NCI-H2107 (cell line): ENCODE measurements at regions not wholly inside any gene's neighbourhood (a gene's known extent, or its start where the extent isn't known, plus 50 kb on each side); places are given as distances from the start of the nearest gene placed in this dataset.

ENCODE experiments used
- DNase-seq: peaks from one replicate; lab custom pipeline; 2025; lab: John Stamatoyannopoulos, UW

- DNase-seq, result no peak
Measured at GRCh38 chr3:124497487-124497886, 232.8 kb upstream of the UMPS start.

GRCh38 chr3:124498891-124499290 is 231.4 kb upstream of the UMPS start:
- no peak for DNase-seq

- DNase-seq, result no peak
Measured at GRCh38 chr3:124504332-124505059, 225.8 kb upstream of the UMPS start.

- no peak for DNase-seq
Measured at GRCh38 chr3:124509884-124510283, 220.4 kb upstream of the UMPS start.

GRCh38 chr3:124510290-124510689 is 220.0 kb upstream of the UMPS start:
- no peak for DNase-seq

- no peak for DNase-seq
Measured at GRCh38 chr3:124512881-124513609, 217.2 kb upstream of the UMPS start.

- no peak for DNase-seq
Measured at GRCh38 chr3:124513610-124513997, 216.6 kb upstream of the UMPS start.

- no peak for DNase-seq
Measured at GRCh38 chr3:124514683-124515082, 215.6 kb upstream of the UMPS start.

- DNase-seq, result no peak
Measured at GRCh38 chr3:124516333-124516732, 213.9 kb upstream of the UMPS start.

GRCh38 chr3:124517306-124517705 is 212.9 kb upstream of the UMPS start:
- no peak for DNase-seq

- DNase-seq, result no peak
Measured at GRCh38 chr3:124518350-124518749, 211.9 kb upstream of the UMPS start.

- no peak for DNase-seq
Measured at GRCh38 chr3:124519591-124520194, 210.6 kb upstream of the UMPS start.

- DNase-seq, result peak; percentile 86
Measured at GRCh38 chr3:124520970-124521369, 209.3 kb upstream of the UMPS start.

- no peak for DNase-seq
Measured at GRCh38 chr3:124522082-124522625, 208.1 kb upstream of the UMPS start.

GRCh38 chr3:124526601-124527000 is 203.7 kb upstream of the UMPS start:
- no peak for DNase-seq

- DNase-seq, result no peak
Measured at GRCh38 chr3:124529826-124530571, 200.3 kb upstream of the UMPS start.

GRCh38 chr3:124530916-124531315 is 199.3 kb upstream of the UMPS start:
- DNase-seq, result no peak

GRCh38 chr3:124532071-124532470 is 198.2 kb upstream of the UMPS start:
- no peak for DNase-seq

GRCh38 chr3:124535306-124535705 is 194.9 kb upstream of the UMPS start:
- no peak for DNase-seq

- DNase-seq, result no peak
Measured at GRCh38 chr3:124540550-124541211, 189.6 kb upstream of the UMPS start.

GRCh38 chr3:124542214-124542869 is 187.9 kb upstream of the UMPS start:
- DNase-seq, result no peak
